Astrocyte (in vitro differentiated cells and primary cell): ENCODE measurements at regions not wholly inside any gene's neighbourhood (a gene's known extent, or its start where the extent isn't known, plus 50 kb on each side); places are given as distances from the start of the nearest gene placed in this dataset.

Experiments used
- DNase-seq: peaks from one replicate; pipeline ENCODE4 v3.0.0-alpha.2; 2010; ENCODE audit warnings: low read depth
- FAIRE-seq: peaks from 2 replicates; lab custom pipeline; 2011; peaks lifted over from hg19 to GRCh38; lab: Jason Lieb, UNC
- H2AFZ ChIP-seq: 2 replicates; pipeline ENCODE4 v1.6.0; 2012; ENCODE audit warnings: low read depth, low read length, inconsistent platforms
- H3K27ac ChIP-seq: 2 replicates; pipeline ENCODE4 v1.5.1; 2011; ENCODE audit warnings: low read depth, low read length, inconsistent platforms
- H3K27me3 ChIP-seq: 2 replicates; pipeline ENCODE4 v1.6.0; 2011; ENCODE audit warnings: low read length, inconsistent platforms; ENCODE audit not compliant: insufficient read depth
- H3K36me3 ChIP-seq: 2 replicates; pipeline ENCODE4 v1.5.1; 2011; ENCODE audit warnings: low read length, inconsistent platforms; ENCODE audit not compliant: insufficient read depth
- H3K4me1 ChIP-seq: 2 replicates; pipeline ENCODE4 v1.5.1; 2011; ENCODE audit warnings: low read length, inconsistent platforms; ENCODE audit not compliant: insufficient read depth
- H3K4me2 ChIP-seq: 2 replicates; pipeline ENCODE4 v1.6.0; 2012; ENCODE audit warnings: low read length, inconsistent platforms
- H3K4me3 ChIP-seq: 2 replicates; pipeline ENCODE4 v1.5.1; 2011; ENCODE audit warnings: low read depth, mild to moderate bottlenecking, low read length, inconsistent platforms; ENCODE audit not compliant: insufficient read depth
- H3K79me2 ChIP-seq: 2 replicates; pipeline ENCODE4 v1.6.0; 2012; ENCODE audit warnings: mild to moderate bottlenecking, low read length, inconsistent platforms; ENCODE audit not compliant: insufficient read depth
- H3K9ac ChIP-seq: 2 replicates; pipeline ENCODE4 v1.6.0; 2012; ENCODE audit warnings: mild to moderate bottlenecking, low read length, inconsistent platforms
- H3K9me3 ChIP-seq: 2 replicates; pipeline ENCODE4 v1.5.1; 2012; ENCODE audit warnings: low read depth, mild to moderate bottlenecking, low read length, inconsistent platforms; ENCODE audit not compliant: insufficient read depth
- H4K20me1 ChIP-seq: 2 replicates; pipeline ENCODE4 v1.6.0; 2012; ENCODE audit warnings: low read length, inconsistent platforms; ENCODE audit not compliant: insufficient read depth
- H3K27ac Mint-ChIP-seq: one replicate; pipeline ENCODE4 v1.8.0; 2021; ENCODE audit warnings: mild to moderate bottlenecking, mixed read lengths; ENCODE audit not compliant: unreplicated experiment
- H3K27me3 Mint-ChIP-seq: one replicate; pipeline ENCODE4 v1.8.0; 2021; ENCODE audit warnings: low read depth, mixed read lengths; ENCODE audit not compliant: unreplicated experiment
- H3K36me3 Mint-ChIP-seq: one replicate; pipeline ENCODE4 v1.8.0; 2021; ENCODE audit warnings: low read depth, mixed read lengths; ENCODE audit not compliant: unreplicated experiment
- H3K4me1 Mint-ChIP-seq: one replicate; pipeline ENCODE4 v1.8.0; 2021; ENCODE audit warnings: low read depth, mixed read lengths; ENCODE audit not compliant: unreplicated experiment
- H3K4me3 Mint-ChIP-seq: one replicate; pipeline ENCODE4 v1.8.0; 2021; ENCODE audit warnings: mild to moderate bottlenecking, moderate library complexity, mixed read lengths; ENCODE audit not compliant: unreplicated experiment
- H3K9me3 Mint-ChIP-seq: one replicate; pipeline ENCODE4 v1.8.0; 2021; ENCODE audit warnings: mild to moderate bottlenecking, mixed read lengths; ENCODE audit not compliant: unreplicated experiment
- CTCF ChIP-seq: IDR thresholded peaks from 2 replicates; pipeline ENCODE4 v1.5.1; 2011; ENCODE audit warnings: low read depth, mild to moderate bottlenecking, inconsistent platforms, low read length, moderate library complexity; ENCODE audit not compliant: insufficient read depth
- EZH2 ChIP-seq: IDR thresholded peaks from 2 replicates; pipeline ENCODE4 v1.6.1; 2012; ENCODE audit warnings: mild to moderate bottlenecking, low read length, inconsistent platforms; ENCODE audit not compliant: insufficient read depth

GRCh38 chr17:77054936-77055335 is 85.8 kb upstream of the SEC14L1 start:
- peaks cover 51% of the 10 kb centered on the region for H3K27me3 Mint-ChIP-seq
- H3K9me3 ChIP-seq, result no peaks in the 10 kb centered on the region
- no peak overlapping the region for H3K9ac ChIP-seq
- H3K4me3 ChIP-seq, result no peak overlapping the region
- H3K79me2 ChIP-seq, result no peaks in the 10 kb centered on the region
- peaks cover 3% of the 10 kb centered on the region for H3K36me3 Mint-ChIP-seq
- no peaks in the 10 kb centered on the region for H3K9me3 Mint-ChIP-seq
- no peak overlapping the region for H3K4me2 ChIP-seq
- no peak for TF ChIP-seq EZH2
- TF ChIP-seq CTCF, result no peak
- H3K27ac ChIP-seq, result no peak overlapping the region
- H2AFZ ChIP-seq, result no peak overlapping the region
- no peaks in the 10 kb centered on the region for H4K20me1 ChIP-seq
- no peak for FAIRE-seq
- peaks cover 23% of the 10 kb centered on the region for H3K27me3 ChIP-seq
- no peak for DNase-seq
- H3K36me3 ChIP-seq, result no peaks in the 10 kb centered on the region
- H3K4me1 ChIP-seq, result no peaks in the 10 kb centered on the region
- H3K4me1 Mint-ChIP-seq, result no peaks in the 10 kb centered on the region
- no peak overlapping the region for H3K27ac Mint-ChIP-seq
- H3K4me3 Mint-ChIP-seq, result no peak overlapping the region

- H4K20me1 ChIP-seq, result no peaks in the 10 kb centered on the region
- H3K4me3 Mint-ChIP-seq, result no peak overlapping the region
- H3K36me3 Mint-ChIP-seq, result peaks cover 3% of the 10 kb centered on the region
- DNase-seq (no peak), FAIRE-seq (no peak)
- no peak overlapping the region for H3K27ac ChIP-seq
- no peaks in the 10 kb centered on the region for H3K79me2 ChIP-seq
- TF ChIP-seq EZH2 (no peak), CTCF (no peak)
- no peak overlapping the region for H3K4me2 ChIP-seq
- peaks cover 49% of the 10 kb centered on the region for H3K27me3 Mint-ChIP-seq
- H3K36me3 ChIP-seq, result no peaks in the 10 kb centered on the region
- no peaks in the 10 kb centered on the region for H3K4me1 ChIP-seq
- H3K9me3 Mint-ChIP-seq, result no peaks in the 10 kb centered on the region
- no peaks in the 10 kb centered on the region for H3K4me1 Mint-ChIP-seq
- no peak overlapping the region for H3K9ac ChIP-seq
- no peak overlapping the region for H2AFZ ChIP-seq
- no peaks in the 10 kb centered on the region for H3K9me3 ChIP-seq
- no peak overlapping the region for H3K4me3 ChIP-seq
- H3K27ac Mint-ChIP-seq, result no peak overlapping the region
- peaks cover 21% of the 10 kb centered on the region for H3K27me3 ChIP-seq
Observed at GRCh38 chr17:77055453-77055852, 85.3 kb upstream of the SEC14L1 start.

GRCh38 chr17:77058016-77058415 is 82.8 kb upstream of the SEC14L1 start:
- Mint-ChIP-seq H3K4me3 (no peak overlapping the region), H3K27me3 (peaks cover 35% of the 10 kb centered on the region), H3K27ac (no peak overlapping the region), H3K36me3 (peaks cover 3% of the 10 kb centered on the region), H3K4me1 (no peaks in the 10 kb centered on the region), H3K9me3 (no peaks in the 10 kb centered on the region)
- Histone ChIP-seq H3K4me2 (no peak overlapping the region), H3K4me3 (no peak overlapping the region), H4K20me1 (no peaks in the 10 kb centered on the region), H2AFZ (no peak overlapping the region), H3K27ac (no peak overlapping the region), H3K9ac (no peak overlapping the region), H3K9me3 (no peaks in the 10 kb centered on the region), H3K4me1 (no peaks in the 10 kb centered on the region), H3K27me3 (peaks cover 12% of the 10 kb centered on the region), H3K79me2 (no peaks in the 10 kb centered on the region), H3K36me3 (no peaks in the 10 kb centered on the region)
- TF ChIP-seq CTCF, result no peak
- no peak for TF ChIP-seq EZH2
- no peak for FAIRE-seq
- no peak for DNase-seq
